Gastrocnemius medialis (tissue), 4 donors: ENCODE measurements at regions not wholly inside any gene's neighbourhood (a gene's known extent, or its start where the extent isn't known, plus 50 kb on each side); places are given as distances from the start of the nearest gene placed in this dataset.

Source experiments
- ATAC-seq, 2 donors: fragments of 150-250 bp; one replicate each; pipeline ENCODE4 v1.9.1; 2016
- DNase-seq, 2 donors: peaks; one replicate each; pipeline ENCODE4 v3.0.0-alpha.2; 2019
- H3K27ac ChIP-seq, 4 donors: fragments of 200-600 bp; sonication (generic); 1 replicate in 1 of 4; 2 replicates in 3 of 4; pipeline ENCODE4 v1.5.1; 2016 to 2018; ENCODE audit warnings: mild to moderate bottlenecking in 2 of 4, moderate library complexity in 1 of 4
- H3K27me3 ChIP-seq, 3 donors: fragments of 200-600 bp; sonication (generic) in 2 of 3; 1 replicate in 1 of 3; 2 replicates in 2 of 3; pipeline versions ENCODE4 v1.5.1 to v1.6.0; 2016 to 2019; ENCODE audit warnings: mild to moderate bottlenecking in 1 of 3, moderate library complexity in 1 of 3
- H3K36me3 ChIP-seq, 2 donors: fragments of 200-600 bp; sonication (generic) in 1 of 2; one replicate each; pipeline ENCODE4 v1.5.1; 2017 to 2018
- H3K4me1 ChIP-seq, 2 donors: fragments of 200-600 bp; sonication (generic) in 1 of 2; one replicate each; pipeline ENCODE4 v1.5.1; 2016 to 2017; ENCODE audit warnings: mild to moderate bottlenecking in 2 of 2
- H3K4me3 ChIP-seq, 4 donors: fragments of 200-600 bp; sonication (generic) in 3 of 4; 1 replicate in 1 of 4; 2 replicates in 3 of 4; pipeline ENCODE4 v1.5.1; 2016 to 2019; ENCODE audit warnings: mild to moderate bottlenecking in 2 of 4
- H3K9me3 ChIP-seq, 3 donors: fragments of 200-600 bp; sonication (generic) in 2 of 3; 1 replicate in 1 of 3; 2 replicates in 2 of 3; pipeline ENCODE4 v1.5.1; 2016 to 2019
- POLR2A ChIP-seq, 2 donors: fragments of 450-650 bp; IDR thresholded peaks; one replicate each; pipeline ENCODE4 v1.6.1; 2017; ENCODE audit warnings: antibody characterized with exemption in 2 of 2, mild to moderate bottlenecking in 2 of 2, moderate library complexity in 2 of 2
- in situ Hi-C, 4 donors: fragments of 200-750 bp; cut with MboI; loops; one replicate each; pipeline versions ENCODE4 v1.15.0 to v1.8.0; 2017; ENCODE audit warnings: low sequenced_read_pairs in 4 of 4
- intact Hi-C: fragments of 100-400 bp; cut with DNase I; formaldehyde crosslinking; loops from one replicate; pipeline ENCODE4 v1.15.1; 2023; ENCODE audit warnings: low total_unique reads
- TF ChIP-seq, protein P1 (sequence below), 5 experiments: fragments of 450-650 bp in 3 of 5; fragments of 200-600 bp in 2 of 5; sonication (generic) in 2 of 5; IDR thresholded peaks in 4 of 5; conservative IDR thresholded peaks in 1 of 5; 1 replicate in 4 of 5; 2 replicates in 1 of 5; pipeline ENCODE4 v1.5.1; 2016 to 2019; ENCODE audit warnings: antibody characterized with exemption in 5 of 5, mild to moderate bottlenecking in 3 of 5, moderate library complexity in 3 of 5

DNA sequence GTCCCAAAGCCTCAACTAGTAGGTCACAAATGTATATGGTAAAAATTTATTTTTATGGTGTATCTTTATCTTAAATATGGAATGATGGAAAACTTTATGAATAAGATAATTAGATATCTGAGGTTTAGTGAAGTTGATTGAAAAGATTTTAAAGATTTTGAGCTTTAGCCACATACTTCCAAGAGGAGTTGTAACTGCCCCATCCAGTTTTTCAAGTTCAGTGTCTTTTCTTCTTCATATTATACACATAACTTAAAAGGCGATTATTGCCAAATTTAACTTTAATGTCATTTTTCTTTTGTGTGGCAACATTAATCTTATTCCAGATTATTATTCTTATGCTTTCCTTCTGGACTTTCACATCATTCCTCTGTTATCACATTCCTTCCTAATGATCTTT is 266.4 kb downstream of the TINAG start:
- Histone ChIP-seq H3K4me3 (no peak overlapping the region), H3K9me3 (no peaks in the 10 kb centered on the region), H3K27ac (no peak overlapping the region), H3K27me3 (no peaks in the 10 kb centered on the region), H3K4me1 (no peaks in the 10 kb centered on the region), H3K36me3 (no peaks in the 10 kb centered on the region)
- DNase-seq (no peak), ATAC-seq (no peak)
- TF ChIP-seq POLR2A (IDR thresholded peaks at IDR 0.05), result no peak
- TF ChIP-seq, protein P1, sequence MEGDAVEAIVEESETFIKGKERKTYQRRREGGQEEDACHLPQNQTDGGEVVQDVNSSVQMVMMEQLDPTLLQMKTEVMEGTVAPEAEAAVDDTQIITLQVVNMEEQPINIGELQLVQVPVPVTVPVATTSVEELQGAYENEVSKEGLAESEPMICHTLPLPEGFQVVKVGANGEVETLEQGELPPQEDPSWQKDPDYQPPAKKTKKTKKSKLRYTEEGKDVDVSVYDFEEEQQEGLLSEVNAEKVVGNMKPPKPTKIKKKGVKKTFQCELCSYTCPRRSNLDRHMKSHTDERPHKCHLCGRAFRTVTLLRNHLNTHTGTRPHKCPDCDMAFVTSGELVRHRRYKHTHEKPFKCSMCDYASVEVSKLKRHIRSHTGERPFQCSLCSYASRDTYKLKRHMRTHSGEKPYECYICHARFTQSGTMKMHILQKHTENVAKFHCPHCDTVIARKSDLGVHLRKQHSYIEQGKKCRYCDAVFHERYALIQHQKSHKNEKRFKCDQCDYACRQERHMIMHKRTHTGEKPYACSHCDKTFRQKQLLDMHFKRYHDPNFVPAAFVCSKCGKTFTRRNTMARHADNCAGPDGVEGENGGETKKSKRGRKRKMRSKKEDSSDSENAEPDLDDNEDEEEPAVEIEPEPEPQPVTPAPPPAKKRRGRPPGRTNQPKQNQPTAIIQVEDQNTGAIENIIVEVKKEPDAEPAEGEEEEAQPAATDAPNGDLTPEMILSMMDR (IDR thresholded peaks at IDR 0.05 in 4 of 5, conservative IDR thresholded peaks at IDR 0.05 in 1 of 5), result no peak
- in situ Hi-C loops, result no loop called here
- intact Hi-C loops, result no loop called here

DNA sequence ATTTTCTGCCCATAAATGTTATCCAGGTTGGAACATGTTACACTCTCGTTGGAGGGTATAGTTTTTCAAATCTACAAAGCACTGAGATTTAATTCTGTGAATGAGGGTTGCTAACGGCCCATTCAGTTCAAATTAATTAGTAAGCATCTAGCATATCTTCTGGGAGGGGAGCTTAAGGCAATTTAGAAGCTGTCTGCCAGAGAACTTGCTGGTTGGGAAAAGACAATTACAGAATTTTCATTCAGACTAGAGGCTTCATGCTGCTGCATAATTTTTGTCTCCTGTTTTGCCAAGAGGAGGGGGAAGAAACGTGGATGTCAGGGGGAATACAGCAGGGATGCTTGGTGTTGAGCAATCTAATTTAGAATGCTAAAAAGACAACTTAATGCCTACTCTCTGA is 268.3 kb upstream of the FAM83B start:
- in situ Hi-C loops (no loop called here), intact Hi-C loops (no loop called here)
- no peak for DNase-seq
- Histone ChIP-seq H3K9me3 (no peaks in the 10 kb centered on the region), H3K4me3 (no peak overlapping the region), H3K4me1 (no peaks in the 10 kb centered on the region), H3K27me3 (no peaks in the 10 kb centered on the region), H3K27ac (no peak overlapping the region), H3K36me3 (no peaks in the 10 kb centered on the region)
- TF ChIP-seq, protein P1 (IDR thresholded peaks at IDR 0.05 in 4 of 5, conservative IDR thresholded peaks at IDR 0.05 in 1 of 5), result no peak
- TF ChIP-seq POLR2A (IDR thresholded peaks at IDR 0.05), result no peak
- ATAC-seq, result no peak

DNA sequence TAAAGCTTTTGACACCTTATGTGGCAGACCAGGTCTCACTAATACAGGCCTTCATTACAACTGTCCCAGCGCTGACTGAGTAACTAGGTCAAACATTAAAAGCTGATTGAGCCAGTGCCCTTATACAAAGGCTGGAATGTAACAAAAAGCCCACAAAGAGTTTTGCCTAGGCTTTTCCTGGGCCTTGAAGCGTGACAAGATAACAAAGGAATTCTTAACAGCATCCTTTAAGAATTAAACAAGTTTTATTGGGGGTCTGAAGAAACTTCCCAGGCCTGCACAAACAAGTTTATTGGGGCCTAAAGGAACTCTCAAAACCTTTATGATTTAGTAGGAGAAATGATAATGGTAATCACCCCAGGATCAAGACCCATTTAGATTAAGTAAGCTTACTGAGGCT is 267.6 kb upstream of the FAM83B start:
- ATAC-seq, result no peak
- no peaks in the 10 kb centered on the region for H3K27me3 ChIP-seq
- no peak overlapping the region for H3K4me3 ChIP-seq
- in situ Hi-C loops (no loop called here), intact Hi-C loops (no loop called here)
- no peaks in the 10 kb centered on the region for H3K9me3 ChIP-seq
- TF ChIP-seq POLR2A (IDR thresholded peaks at IDR 0.05), result no peak
- TF ChIP-seq, protein P1 (IDR thresholded peaks at IDR 0.05 in 4 of 5, conservative IDR thresholded peaks at IDR 0.05 in 1 of 5), result no peak
- no peak for DNase-seq
- H3K4me1 ChIP-seq, result no peaks in the 10 kb centered on the region
- no peaks in the 10 kb centered on the region for H3K36me3 ChIP-seq
- no peak overlapping the region for H3K27ac ChIP-seq

DNA sequence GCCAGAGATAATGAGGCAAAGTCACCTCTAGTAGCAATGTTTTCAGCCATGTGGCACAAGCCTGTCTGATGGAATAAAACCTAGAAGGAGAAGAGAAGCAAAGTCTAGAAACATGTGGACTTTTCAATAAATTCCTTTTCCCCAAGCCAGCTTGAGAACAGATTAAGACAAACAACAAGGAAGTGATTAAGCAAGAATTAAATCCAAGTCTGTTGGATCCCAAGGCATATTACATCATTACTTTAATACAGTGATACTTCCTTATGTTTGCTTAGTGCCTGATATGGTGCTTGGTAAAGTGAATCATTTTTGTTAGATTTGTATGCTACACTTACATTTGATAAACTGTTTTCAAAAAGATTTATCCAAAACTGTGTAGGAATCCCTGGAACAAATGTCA is 260.3 kb upstream of the FAM83B start:
- Histone ChIP-seq H3K4me1 (no peaks in the 10 kb centered on the region), H3K9me3 (no peaks in the 10 kb centered on the region), H3K27me3 (no peaks in the 10 kb centered on the region), H3K4me3 (no peak overlapping the region), H3K27ac (no peak overlapping the region), H3K36me3 (no peaks in the 10 kb centered on the region)
- TF ChIP-seq, protein P1 (IDR thresholded peaks at IDR 0.05 in 4 of 5, conservative IDR thresholded peaks at IDR 0.05 in 1 of 5), result no peak
- TF ChIP-seq POLR2A (IDR thresholded peaks at IDR 0.05), result no peak
- DNase-seq (no peak), ATAC-seq (no peak)
- intact Hi-C loops (no loop called here), in situ Hi-C loops (no loop called here)

DNA sequence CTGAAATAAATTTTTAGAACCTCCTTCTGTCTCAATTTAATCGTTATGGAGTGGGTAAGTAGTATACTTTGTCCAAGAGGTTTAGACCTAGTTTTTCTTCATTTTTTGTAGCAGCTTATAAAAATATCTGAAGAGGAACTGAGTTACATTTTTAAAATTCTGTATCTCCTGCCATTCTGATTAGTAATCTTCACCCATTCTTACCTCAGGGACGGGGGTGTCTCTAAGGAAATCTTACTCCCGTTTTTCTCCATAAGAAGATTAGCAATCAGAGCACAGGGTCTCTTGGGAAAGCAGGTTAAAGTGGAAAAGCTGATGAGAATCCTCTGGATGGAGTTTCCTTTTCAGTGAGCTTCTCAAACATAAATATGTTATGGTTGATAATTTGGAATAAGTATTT is 259.3 kb upstream of the FAM83B start:
- H3K4me3 ChIP-seq, result no peak overlapping the region
- in situ Hi-C loops (no loop called here), intact Hi-C loops (no loop called here)
- no peaks in the 10 kb centered on the region for H3K9me3 ChIP-seq
- DNase-seq (no peak), ATAC-seq (no peak)
- H3K36me3 ChIP-seq, result no peaks in the 10 kb centered on the region
- H3K27me3 ChIP-seq, result no peaks in the 10 kb centered on the region
- TF ChIP-seq, protein P1 (IDR thresholded peaks at IDR 0.05 in 4 of 5, conservative IDR thresholded peaks at IDR 0.05 in 1 of 5), result no peak
- no peak for TF ChIP-seq POLR2A (IDR thresholded peaks at IDR 0.05)
- H3K27ac ChIP-seq, result no peak overlapping the region
- H3K4me1 ChIP-seq, result no peaks in the 10 kb centered on the region
